ENCODE measurements at regions not wholly inside any gene's neighbourhood (a gene's known extent, or its start where the extent isn't known, plus 50 kb on each side); places are given as distances from the start of the nearest gene placed in this dataset.
"Not testable (repeated sequence)": the region's sequence is repeated elsewhere in the genome, so short reads cannot be mapped to it uniquely, and the experiment has no call there.

DNA sequence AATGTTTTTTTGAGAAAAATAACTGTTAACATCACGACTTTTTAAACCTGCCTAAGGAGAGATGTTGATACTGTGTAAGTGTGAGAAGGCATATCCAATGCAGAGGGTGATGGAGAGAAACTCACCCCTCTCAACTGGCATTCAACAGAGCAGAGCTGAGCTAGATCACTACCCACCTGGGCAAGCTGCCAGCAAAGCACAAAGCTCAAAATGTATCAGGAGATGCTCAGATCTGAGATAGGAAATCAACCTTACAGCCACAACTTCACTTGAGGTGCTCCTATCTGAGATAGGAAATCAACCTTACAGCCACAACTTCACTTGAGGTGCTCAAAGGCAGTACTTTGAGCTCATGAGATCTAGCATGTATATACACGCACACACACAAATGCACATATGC, 151.5 kb upstream of the PDE1C start:
- H3K4me3 ChIP-seq (ENCODE audit: low read depth, low read length) = no peak overlapping the region
- DNase-seq (ENCODE audit: low read depth, low spot score) = no peak
- H3K9me3 ChIP-seq (ENCODE audit: control insufficient read depth, insufficient read depth, low read length) = peaks cover 6% of the 10 kb centered on the region
- CTCF ChIA-PET = interaction anchor here (0.8 to 1.5 kb wide), 3 partner anchors 11 to 258 kb away, joined by 5 to 12 read pairs (median 6); no protein-coding TSS in a partner anchor
- no peaks in the 10 kb centered on the region for H3K27me3 ChIP-seq (ENCODE audit: control insufficient read depth, insufficient read depth, low read length)
- POLR2A ChIA-PET = no interaction called here
- H3K27ac ChIP-seq (ENCODE audit: low read depth, low read length) = no peak overlapping the region
- TF ChIP-seq, protein P1, sequence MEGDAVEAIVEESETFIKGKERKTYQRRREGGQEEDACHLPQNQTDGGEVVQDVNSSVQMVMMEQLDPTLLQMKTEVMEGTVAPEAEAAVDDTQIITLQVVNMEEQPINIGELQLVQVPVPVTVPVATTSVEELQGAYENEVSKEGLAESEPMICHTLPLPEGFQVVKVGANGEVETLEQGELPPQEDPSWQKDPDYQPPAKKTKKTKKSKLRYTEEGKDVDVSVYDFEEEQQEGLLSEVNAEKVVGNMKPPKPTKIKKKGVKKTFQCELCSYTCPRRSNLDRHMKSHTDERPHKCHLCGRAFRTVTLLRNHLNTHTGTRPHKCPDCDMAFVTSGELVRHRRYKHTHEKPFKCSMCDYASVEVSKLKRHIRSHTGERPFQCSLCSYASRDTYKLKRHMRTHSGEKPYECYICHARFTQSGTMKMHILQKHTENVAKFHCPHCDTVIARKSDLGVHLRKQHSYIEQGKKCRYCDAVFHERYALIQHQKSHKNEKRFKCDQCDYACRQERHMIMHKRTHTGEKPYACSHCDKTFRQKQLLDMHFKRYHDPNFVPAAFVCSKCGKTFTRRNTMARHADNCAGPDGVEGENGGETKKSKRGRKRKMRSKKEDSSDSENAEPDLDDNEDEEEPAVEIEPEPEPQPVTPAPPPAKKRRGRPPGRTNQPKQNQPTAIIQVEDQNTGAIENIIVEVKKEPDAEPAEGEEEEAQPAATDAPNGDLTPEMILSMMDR (IDR thresholded peaks at IDR 0.05; ENCODE audit: low read depth, low read length) = no peak

DNA sequence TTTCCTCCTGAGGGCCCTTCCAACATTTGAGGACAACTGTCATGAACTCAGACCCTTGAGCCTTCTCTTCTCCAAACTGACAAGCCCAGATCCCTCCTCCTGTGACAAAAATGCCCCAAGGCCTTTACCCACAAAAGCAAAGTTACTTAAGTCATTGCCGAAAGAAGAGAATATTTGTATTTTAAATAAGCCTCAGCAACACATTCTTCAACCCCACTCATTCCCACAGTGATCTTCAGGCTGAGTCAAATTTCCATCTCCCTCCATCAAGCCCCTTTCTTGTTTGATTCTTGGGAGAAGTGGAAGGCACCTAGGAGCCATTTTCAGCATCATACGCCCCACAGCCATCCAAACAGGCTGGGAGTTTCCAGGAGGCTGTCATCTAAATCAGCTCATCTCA, 150.8 kb upstream of the PDE1C start:
- no peak overlapping the region for H3K27ac ChIP-seq (ENCODE audit: low read depth, low read length)
- ChIA-PET CTCF (interaction anchor here (0.8 to 1.5 kb wide), 3 partner anchors 10 to 258 kb away, joined by 5 to 12 read pairs (median 6); no protein-coding TSS in a partner anchor), POLR2A (no interaction called here)
- DNase-seq (ENCODE audit: low read depth, low spot score) = no peak
- H3K4me3 ChIP-seq (ENCODE audit: low read depth, low read length) = no peak overlapping the region
- TF ChIP-seq, protein P1 (IDR thresholded peaks at IDR 0.05; ENCODE audit: low read depth, low read length) = no peak
- H3K27me3 ChIP-seq (ENCODE audit: control insufficient read depth, insufficient read depth, low read length) = no peaks in the 10 kb centered on the region
- peaks cover 7% of the 10 kb centered on the region for H3K9me3 ChIP-seq (ENCODE audit: control insufficient read depth, insufficient read depth, low read length)

DNA sequence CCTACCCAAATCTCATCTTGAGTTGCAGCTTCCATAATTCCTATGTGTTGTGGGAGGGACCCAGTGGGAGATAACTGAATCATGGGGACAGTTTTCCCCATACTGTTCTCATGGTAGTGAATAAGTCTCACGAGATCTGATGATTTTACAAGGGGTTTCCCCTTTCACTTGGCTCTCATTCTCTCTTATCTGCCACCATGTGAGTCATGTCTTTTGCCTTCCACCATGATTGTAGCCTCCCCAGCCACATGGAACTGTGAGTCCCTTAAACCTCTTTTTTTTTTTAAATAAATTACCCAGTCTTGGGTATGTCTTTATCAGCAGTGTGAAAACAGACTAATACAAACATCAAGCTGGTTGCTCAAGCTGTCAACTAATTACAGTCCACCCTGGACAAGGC, 149.6 kb upstream of the PDE1C start:
- DNase-seq (ENCODE audit: low read depth, low spot score); H3K4me3 ChIP-seq (ENCODE audit: low read depth, low read length); H3K27me3 ChIP-seq (ENCODE audit: control insufficient read depth, insufficient read depth, low read length); H3K9me3 ChIP-seq (ENCODE audit: control insufficient read depth, insufficient read depth, low read length); H3K27ac ChIP-seq (ENCODE audit: low read depth, low read length); POLR2A ChIA-PET: not testable (repeated sequence)
- CTCF ChIA-PET = interaction anchor here (0.6 kb wide), 1 partner anchor 22 kb away, joined by 3 read pairs; no protein-coding TSS in a partner anchor

DNA sequence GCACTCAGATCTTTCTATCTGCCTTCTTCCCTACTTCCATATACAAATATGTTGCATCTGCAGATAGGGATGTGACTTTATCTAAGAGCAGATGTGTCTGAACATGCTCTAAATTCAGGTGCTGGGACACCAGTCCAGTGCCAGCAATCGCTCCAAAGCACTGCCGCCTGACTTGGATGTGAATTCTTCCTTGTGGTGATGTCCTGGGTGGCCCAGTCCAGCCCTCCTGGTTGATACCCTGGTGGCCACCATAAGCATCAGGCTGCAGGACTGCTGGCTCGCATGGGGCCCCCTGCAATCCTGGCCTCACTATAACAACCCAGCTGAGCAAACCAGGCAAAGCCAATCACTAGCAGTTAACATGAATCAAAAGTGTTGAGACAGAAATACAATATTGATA, 149.2 kb upstream of the PDE1C start:
- ChIA-PET POLR2A (no interaction called here), CTCF (no interaction called here)
- TF ChIP-seq, protein P1 (IDR thresholded peaks at IDR 0.05; ENCODE audit: low read depth, low read length) = no peak
- H3K27ac ChIP-seq (ENCODE audit: low read depth, low read length) = no peak overlapping the region
- no peak for DNase-seq (ENCODE audit: low read depth, low spot score)
- no peak overlapping the region for H3K4me3 ChIP-seq (ENCODE audit: low read depth, low read length)
- peaks cover 7% of the 10 kb centered on the region for H3K9me3 ChIP-seq (ENCODE audit: control insufficient read depth, insufficient read depth, low read length)
- no peaks in the 10 kb centered on the region for H3K27me3 ChIP-seq (ENCODE audit: control insufficient read depth, insufficient read depth, low read length)

DNA sequence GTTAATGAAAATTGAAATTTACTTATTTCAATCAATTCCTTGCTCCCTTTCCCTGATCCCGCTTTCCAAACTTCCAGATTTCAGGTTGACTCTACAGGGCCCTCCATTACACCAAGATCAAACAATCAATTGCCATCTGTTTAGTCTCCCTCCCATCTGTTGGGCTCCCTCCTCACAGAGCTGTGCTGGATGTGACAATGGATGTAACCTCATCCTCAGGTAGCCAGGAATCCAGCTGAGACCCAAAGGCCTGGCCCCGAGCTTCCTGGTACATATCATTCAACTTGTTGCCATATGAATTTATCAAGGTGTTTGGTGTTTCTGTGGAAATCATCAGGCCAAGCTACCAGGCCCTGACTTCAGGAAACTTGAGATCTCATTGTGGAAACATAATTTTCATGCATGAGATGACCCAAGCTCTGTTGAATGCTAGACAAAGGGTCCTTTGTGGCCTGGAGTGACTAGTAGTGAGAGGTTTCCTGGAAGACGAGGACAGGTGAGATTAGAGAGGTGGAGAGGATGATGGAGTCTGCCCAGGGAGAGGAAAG, 148.6 kb upstream of the PDE1C start:
- no peaks in the 10 kb centered on the region for H3K27me3 ChIP-seq (ENCODE audit: control insufficient read depth, insufficient read depth, low read length)
- TF ChIP-seq, protein P1 (IDR thresholded peaks at IDR 0.05; ENCODE audit: low read depth, low read length) = no peak
- ChIA-PET CTCF (no interaction called here), POLR2A (no interaction called here)
- DNase-seq (ENCODE audit: low read depth, low spot score) = no peak
- H3K4me3 ChIP-seq (ENCODE audit: low read depth, low read length) = no peak overlapping the region
- H3K27ac ChIP-seq (ENCODE audit: low read depth, low read length) = no peak overlapping the region
- H3K9me3 ChIP-seq (ENCODE audit: control insufficient read depth, insufficient read depth, low read length) = peaks cover 7% of the 10 kb centered on the region

DNA sequence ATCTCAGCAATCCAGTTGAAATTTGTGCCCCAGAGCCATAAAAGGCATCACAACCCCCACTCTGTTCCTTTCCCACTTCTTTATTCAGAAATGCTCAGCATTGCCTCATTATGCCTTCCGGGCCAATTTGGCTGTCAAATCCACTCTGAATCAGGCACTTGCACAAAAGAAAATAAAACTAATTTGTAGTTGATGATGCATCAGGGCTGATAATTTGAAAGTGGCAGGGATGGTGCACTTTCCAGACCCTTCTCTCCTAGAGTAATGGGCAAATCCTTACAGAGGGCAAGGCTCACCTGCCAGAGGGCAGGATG, 147.9 kb upstream of the PDE1C start:
- DNase-seq (ENCODE audit: low read depth, low spot score) = no peak
- Histone ChIP-seq H3K9me3 (ENCODE audit: control insufficient read depth, insufficient read depth, low read length) (peaks cover 6% of the 10 kb centered on the region; the same call in 1 of the 2 replicates), H3K27me3 (ENCODE audit: control insufficient read depth, insufficient read depth, low read length) (no peaks in the 10 kb centered on the region), H3K4me3 (ENCODE audit: low read depth, low read length) (no peak overlapping the region), H3K27ac (ENCODE audit: low read depth, low read length) (no peak overlapping the region)
- TF ChIP-seq, protein P1 (IDR thresholded peaks at IDR 0.05; ENCODE audit: low read depth, low read length) = no peak
- ChIA-PET POLR2A (no interaction called here), CTCF (no interaction called here)
